HepG2 (cell line): ENCODE measurements at regions not wholly inside any gene's neighbourhood (a gene's known extent, or its start where the extent isn't known, plus 50 kb on each side); places are given as distances from the start of the nearest gene placed in this dataset.

Experiments used
- ATAC-seq: fragments of 200-7000 bp; cut with Tn5 transposase; 3 replicates; pipeline ENCODE4 v1.9.1; 2020; ENCODE audit warnings: mild to moderate bottlenecking, moderate library complexity
- BruUV-seq: library from RNA; stranded (reverse); fragments of 400-500 nt; replicated peaks from 2 replicates; lab custom pipeline; 2021; lab: Mats Ljungman, UMichigan
- CTCF ChIA-PET: fragments of 300-600 bp; formaldehyde crosslinking; extraction: SDS; loops from one replicate; lab custom pipeline; 2021; ENCODE audit warnings: low total read pairs, inconsistent platforms, low intra/inter-chr PET ratio; lab: Yijun Ruan, JAX
- POLR2A ChIA-PET: fragments of 350-600 bp; sonication (Branson Sonifier 250); formaldehyde crosslinking; loops from one replicate; lab custom pipeline; 2020; ENCODE audit warnings: antibody characterized with exemption, inconsistent platforms; lab: Yijun Ruan, JAX
- DNase-seq: peaks from one replicate; pipeline ENCODE4 v3.0.0-alpha.2; 2015; ENCODE audit warnings: low spot score
- FAIRE-seq: peaks from 3 replicates; lab custom pipeline; 2011; peaks lifted over from hg19 to GRCh38; lab: Jason Lieb, UNC
- H2AFZ ChIP-seq: one replicate; pipeline ENCODE4 v1.6.1; 2011; ENCODE audit warnings: low read length, inconsistent platforms
- H3K27ac ChIP-seq: fragments of 300-600 bp; 3 replicates; pipeline ENCODE4 v1.8.0; 2011; ENCODE audit warnings: mixed run types, mild to moderate bottlenecking, mixed read lengths, low read length, inconsistent platforms; ENCODE audit not compliant: insufficient read depth; ENCODE audit errors: extremely low read length
- H3K27me3 ChIP-seq, 2 experiments: fragments of 200-600 bp in 1 of 2; 2 replicates in 1 of 2; 3 replicates in 1 of 2; pipeline versions ENCODE4 v1.6.0 to v1.8.0; 2011; ENCODE audit warnings: low read length in 2 of 2, mild to moderate bottlenecking in 2 of 2, moderate library complexity in 2 of 2, inconsistent platforms in 1 of 2; ENCODE audit not compliant: insufficient read depth in 2 of 2, control insufficient read depth in 1 of 2
- H3K36me3 ChIP-seq, 2 experiments: fragments of 200-600 bp in 1 of 2; replicated peaks in 1 of 2; 2 replicates in 1 of 2; 3 replicates in 1 of 2; pipeline versions ENCODE4 v1.5.1 to v1.8.0; 2011; ENCODE audit warnings: low read length in 2 of 2, inconsistent platforms in 1 of 2; ENCODE audit not compliant: insufficient read depth in 2 of 2, control insufficient read depth in 1 of 2
- H3K4me1 ChIP-seq: 2 replicates; pipeline ENCODE4 v1.5.1; 2012; ENCODE audit warnings: low read length, inconsistent platforms; ENCODE audit not compliant: insufficient read depth
- H3K4me2 ChIP-seq: 2 replicates; pipeline ENCODE4 v1.6.0; 2011; ENCODE audit warnings: low read depth, low read length, inconsistent platforms
- H3K4me3 ChIP-seq, 3 experiments: fragments of 200-600 bp in 1 of 3; sonication (generic), shearing (Covaris generic) in 1 of 3; replicated peaks in 1 of 3; 2 replicates each; pipeline ENCODE4 v1.5.1; 2011 to 2016; ENCODE audit warnings: low read length in 3 of 3, inconsistent platforms in 2 of 3, low read depth in 2 of 3, mild to moderate bottlenecking in 2 of 3, control low read depth in 1 of 3, mixed read lengths in 1 of 3; ENCODE audit not compliant: insufficient read depth in 1 of 3
- H3K79me2 ChIP-seq: one replicate; pipeline ENCODE4 v1.6.1; 2011; ENCODE audit warnings: low read length, inconsistent platforms; ENCODE audit not compliant: insufficient read depth
- H3K9ac ChIP-seq: 2 replicates; pipeline ENCODE4 v1.6.0; 2011; ENCODE audit warnings: mild to moderate bottlenecking, low read depth, low read length, inconsistent platforms; ENCODE audit not compliant: insufficient read depth
- H3K9me3 ChIP-seq: 2 replicates; pipeline ENCODE4 v1.5.1; 2012; ENCODE audit warnings: mild to moderate bottlenecking, low read length
- H4K20me1 ChIP-seq: 2 replicates; pipeline ENCODE4 v1.6.0; 2011; ENCODE audit warnings: inconsistent platforms, mild to moderate bottlenecking, low read length, moderate library complexity; ENCODE audit not compliant: insufficient read depth
- BCL6 ChIP-seq: IDR thresholded peaks from 2 replicates; pipeline ENCODE4 v1.6.1; 2016; ENCODE audit warnings: missing genetic modification reagents, missing compliant biosample characterization
- DNMT1 ChIP-seq: sonication (generic); formaldehyde crosslinking; IDR thresholded peaks from 2 replicates; pipeline ENCODE4 v1.5.1; 2020; ENCODE audit warnings: mild to moderate bottlenecking, missing genetic modification reagents
- NFE2L1 ChIP-seq: sonication (generic); formaldehyde crosslinking; IDR thresholded peaks from 2 replicates; pipeline ENCODE4 v1.4.0; 2020; ENCODE audit warnings: missing genetic modification reagents, mild to moderate bottlenecking, borderline replicate concordance
- NKX3-1 ChIP-seq: sonication (generic); formaldehyde crosslinking; IDR thresholded peaks from 2 replicates; pipeline ENCODE4 v1.5.0; 2020; ENCODE audit warnings: missing genetic modification reagents
- SETDB1 ChIP-seq: sonication (generic); formaldehyde crosslinking; IDR thresholded peaks from 2 replicates; pipeline ENCODE4 v1.5.1; 2020; ENCODE audit warnings: missing genetic modification reagents, mild to moderate bottlenecking, borderline replicate concordance
- WGBS: methylation state at CpG from one replicate; pipeline ENCODE4 v1.1.6; 2017; ENCODE audit warnings: low lambda C conversion rate; 5-methylcytosine and 5-hydroxymethylcytosine counted together
- in situ Hi-C: cut with HindIII; loops from 2 replicates; pipeline ENCODE4 v1.10.0; 2017; ENCODE audit warnings: low pct_unique_long_range_greater_than_20kb; ENCODE audit not compliant: extremely low pct_ligation_motif_present
- intact Hi-C: fragments of 100-400 bp; cut with micrococcal nuclease; formaldehyde crosslinking; loops from one replicate; pipeline ENCODE4 v1.10.0; 2022; ENCODE audit not compliant: unreplicated experiment
- TF ChIP-seq, protein P1 (sequence below): IDR thresholded peaks from 2 replicates; pipeline ENCODE4 v1.6.1; 2016; ENCODE audit warnings: low read depth
- TF ChIP-seq, protein P2 (sequence below): sonication (generic); formaldehyde crosslinking; IDR thresholded peaks from 2 replicates; pipeline ENCODE4 v1.4.0; 2020; ENCODE audit warnings: low read depth, mild to moderate bottlenecking, missing genetic modification reagents
- TF ChIP-seq, protein P3 (sequence below): sonication (generic); formaldehyde crosslinking; IDR thresholded peaks from 2 replicates; pipeline ENCODE4 v1.5.0; 2020; ENCODE audit warnings: missing genetic modification reagents

DNA sequence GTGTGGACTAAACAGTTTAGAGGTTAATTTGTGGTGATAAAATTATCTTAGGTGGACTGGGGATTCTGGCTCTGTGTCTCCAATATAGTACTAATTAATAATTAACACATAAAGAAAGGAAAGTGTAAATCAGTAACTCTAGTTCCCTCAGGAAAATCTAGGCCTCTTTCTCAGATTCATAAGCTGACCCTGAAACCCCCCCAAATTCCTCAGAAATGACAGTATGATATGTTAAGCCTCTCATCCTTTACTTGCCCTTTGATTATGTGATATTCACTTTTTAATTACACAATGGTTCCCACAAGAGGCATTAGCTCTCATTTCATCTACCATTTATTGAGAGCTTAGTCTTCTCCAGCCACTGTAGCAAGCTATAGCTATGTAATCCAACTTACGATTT, 636.2 kb upstream of the SEMA6A start:
- no peaks in the 10 kb centered on the region for H3K4me1 ChIP-seq
- no peak overlapping the region for H3K27ac ChIP-seq
- H3K79me2 ChIP-seq: no peaks in the 10 kb centered on the region
- no peak overlapping the region for H3K4me2 ChIP-seq
- FAIRE-seq (no peak), ATAC-seq (no peak), DNase-seq (no peak)
- H3K4me3 ChIP-seq: no peak overlapping the region
- in situ Hi-C loops (no loop called here), intact Hi-C loops (no loop called here)
- H3K9me3 ChIP-seq: no peaks in the 10 kb centered on the region
- H3K9ac ChIP-seq: no peak overlapping the region
- no peak overlapping the region for H2AFZ ChIP-seq
- BruUV-seq: no TSS peak
- POLR2A ChIA-PET: no interaction called here
- TF ChIP-seq, protein P1, sequence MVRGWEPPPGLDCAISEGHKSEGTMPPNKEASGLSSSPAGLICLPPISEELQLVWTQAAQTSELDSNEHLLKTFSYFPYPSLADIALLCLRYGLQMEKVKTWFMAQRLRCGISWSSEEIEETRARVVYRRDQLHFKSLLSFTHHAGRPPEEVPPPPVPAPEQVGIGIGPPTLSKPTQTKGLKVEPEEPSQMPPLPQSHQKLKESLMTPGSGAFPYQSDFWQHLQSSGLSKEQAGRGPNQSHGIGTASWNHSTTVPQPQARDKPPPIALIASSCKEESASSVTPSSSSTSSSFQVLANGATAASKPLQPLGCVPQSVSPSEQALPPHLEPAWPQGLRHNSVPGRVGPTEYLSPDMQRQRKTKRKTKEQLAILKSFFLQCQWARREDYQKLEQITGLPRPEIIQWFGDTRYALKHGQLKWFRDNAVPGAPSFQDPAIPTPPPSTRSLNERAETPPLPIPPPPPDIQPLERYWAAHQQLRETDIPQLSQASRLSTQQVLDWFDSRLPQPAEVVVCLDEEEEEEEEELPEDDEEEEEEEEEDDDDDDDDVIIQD (CRISPR knock-in tag): no peak
- TF ChIP-seq NFE2L1 (CRISPR knock-in tag): no peak
- no peak for TF ChIP-seq SETDB1
- no peak for TF ChIP-seq DNMT1 (CRISPR knock-in tag)
- no peak for TF ChIP-seq BCL6 (CRISPR knock-in tag)
- TF ChIP-seq, protein P2, sequence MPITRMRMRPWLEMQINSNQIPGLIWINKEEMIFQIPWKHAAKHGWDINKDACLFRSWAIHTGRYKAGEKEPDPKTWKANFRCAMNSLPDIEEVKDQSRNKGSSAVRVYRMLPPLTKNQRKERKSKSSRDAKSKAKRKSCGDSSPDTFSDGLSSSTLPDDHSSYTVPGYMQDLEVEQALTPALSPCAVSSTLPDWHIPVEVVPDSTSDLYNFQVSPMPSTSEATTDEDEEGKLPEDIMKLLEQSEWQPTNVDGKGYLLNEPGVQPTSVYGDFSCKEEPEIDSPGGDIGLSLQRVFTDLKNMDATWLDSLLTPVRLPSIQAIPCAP: no peak
- no peak for TF ChIP-seq NKX3-1
- TF ChIP-seq, protein P3, sequence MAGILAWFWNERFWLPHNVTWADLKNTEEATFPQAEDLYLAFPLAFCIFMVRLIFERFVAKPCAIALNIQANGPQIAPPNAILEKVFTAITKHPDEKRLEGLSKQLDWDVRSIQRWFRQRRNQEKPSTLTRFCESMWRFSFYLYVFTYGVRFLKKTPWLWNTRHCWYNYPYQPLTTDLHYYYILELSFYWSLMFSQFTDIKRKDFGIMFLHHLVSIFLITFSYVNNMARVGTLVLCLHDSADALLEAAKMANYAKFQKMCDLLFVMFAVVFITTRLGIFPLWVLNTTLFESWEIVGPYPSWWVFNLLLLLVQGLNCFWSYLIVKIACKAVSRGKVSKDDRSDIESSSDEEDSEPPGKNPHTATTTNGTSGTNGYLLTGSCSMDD: no peak
- no peaks in the 10 kb centered on the region for H3K36me3 ChIP-seq
- no peaks in the 10 kb centered on the region for H4K20me1 ChIP-seq
- H3K27me3 ChIP-seq: no peaks in the 10 kb centered on the region
- CTCF ChIA-PET: no interaction called here
- 26% methylated on average over 1 of the region's 1 CpG for WGBS
